GM18868 (cell line): ENCODE measurements at regions not wholly inside any gene's neighbourhood (a gene's known extent, or its start where the extent isn't known, plus 50 kb on each side); places are given as distances from the start of the nearest gene placed in this dataset.

Experiments
- ATAC-seq: cut with Tn5 transposase; IDR thresholded peaks from one replicate; pipeline ENCODE4 v1.9.1; 2021; ENCODE audit warnings: mild to moderate bottlenecking, moderate library complexity; ENCODE audit not compliant: unreplicated experiment

DNA sequence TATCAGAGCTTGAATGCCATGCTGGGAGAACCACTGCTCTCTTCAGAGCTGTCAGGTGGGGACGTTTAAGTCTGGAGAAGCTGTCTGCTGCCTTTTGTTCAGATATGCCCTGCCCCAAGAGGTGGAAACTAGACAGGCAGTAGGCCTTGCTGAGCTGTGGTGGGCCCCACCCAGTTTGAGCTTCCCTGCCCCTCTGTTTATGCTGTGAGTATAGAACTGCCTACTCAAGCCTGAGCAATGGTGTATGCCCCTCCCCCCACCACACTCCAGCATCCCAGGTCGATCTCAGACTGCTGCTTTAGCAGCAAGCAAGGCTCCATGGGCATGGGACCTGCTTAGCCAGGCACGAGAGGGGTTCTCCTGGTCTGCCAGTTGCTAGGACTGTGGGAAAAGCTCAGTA lies 362.3 kb downstream of the FAM170A start:
- no peak for ATAC-seq

DNA sequence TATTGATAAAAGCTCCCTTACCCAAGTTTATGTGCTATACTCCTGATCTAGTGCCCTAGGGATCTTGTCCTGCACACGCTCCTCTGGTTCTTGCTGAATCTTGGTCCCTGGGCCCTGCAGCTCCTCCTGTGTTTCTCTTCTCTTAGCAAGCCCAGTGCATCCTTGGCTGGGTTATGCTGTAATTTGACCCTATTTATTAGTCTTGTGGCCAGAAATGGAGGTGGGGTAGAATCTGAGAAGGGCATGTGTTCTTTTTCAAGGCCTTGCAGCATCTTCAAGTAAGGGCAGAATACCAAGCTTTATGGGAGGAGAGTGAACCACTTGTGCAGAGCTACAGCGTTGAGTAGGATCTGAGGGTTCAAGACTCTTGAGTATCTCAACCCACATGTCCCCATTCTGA lies 366.8 kb downstream of the FAM170A start:
- ATAC-seq = no peak

DNA sequence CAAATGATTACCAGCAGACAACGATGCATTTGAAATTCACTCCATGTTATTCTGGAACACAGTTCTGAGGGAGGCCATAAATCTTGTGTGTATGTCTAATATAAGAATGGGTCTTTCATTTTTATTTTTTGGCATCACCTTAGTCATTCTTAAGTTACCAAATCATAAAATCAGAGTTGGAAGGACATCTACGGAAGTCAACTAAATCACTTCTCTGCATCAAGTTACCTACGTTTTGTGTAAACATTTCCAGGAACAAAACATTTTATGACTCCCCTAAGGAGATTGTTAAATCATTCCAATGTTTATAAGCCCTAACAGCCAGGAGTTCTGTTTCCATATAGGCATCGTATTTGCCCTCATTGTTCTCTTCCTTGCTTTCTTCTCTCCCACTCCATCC lies 378.2 kb downstream of the FAM170A start:
- no peak for ATAC-seq

DNA sequence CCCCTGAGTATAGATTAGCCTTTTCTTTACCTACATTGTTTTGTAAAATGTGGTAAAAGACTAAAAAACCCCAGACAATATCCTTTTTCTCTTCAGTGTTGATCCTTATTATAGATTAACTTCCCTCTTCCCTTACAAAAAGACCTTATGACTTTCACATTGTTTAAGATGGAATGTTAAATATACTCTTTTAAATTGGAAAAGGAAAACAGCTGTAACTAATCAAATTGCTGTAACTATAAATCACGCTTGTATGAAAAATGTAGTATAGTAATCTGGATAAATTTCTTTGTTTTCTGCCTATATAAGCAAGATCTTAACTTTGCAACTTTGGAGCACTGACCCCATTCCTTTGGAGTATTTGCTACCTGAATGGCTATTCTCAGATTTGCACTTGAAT lies 383.1 kb downstream of the FAM170A start:
- no peak for ATAC-seq

DNA sequence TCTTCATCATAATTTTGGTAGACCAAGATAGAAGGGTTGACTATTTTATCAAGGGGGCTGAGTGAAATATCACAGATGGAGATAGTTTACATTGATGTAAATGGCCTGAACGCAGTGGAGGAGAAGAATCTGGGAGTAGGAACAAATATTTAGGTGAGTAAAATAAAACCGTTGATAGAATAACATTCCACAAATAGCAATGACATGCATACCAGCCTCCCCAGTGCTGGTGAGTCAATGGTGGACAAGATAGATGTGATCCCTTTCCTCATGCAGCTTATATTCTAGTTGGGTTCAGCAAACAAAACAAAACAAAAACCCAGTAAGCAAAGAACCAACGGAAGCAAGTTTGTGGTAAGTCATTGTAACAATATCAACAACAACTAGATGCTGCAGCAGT lies 385.2 kb downstream of the FAM170A start:
- no peak for ATAC-seq

DNA sequence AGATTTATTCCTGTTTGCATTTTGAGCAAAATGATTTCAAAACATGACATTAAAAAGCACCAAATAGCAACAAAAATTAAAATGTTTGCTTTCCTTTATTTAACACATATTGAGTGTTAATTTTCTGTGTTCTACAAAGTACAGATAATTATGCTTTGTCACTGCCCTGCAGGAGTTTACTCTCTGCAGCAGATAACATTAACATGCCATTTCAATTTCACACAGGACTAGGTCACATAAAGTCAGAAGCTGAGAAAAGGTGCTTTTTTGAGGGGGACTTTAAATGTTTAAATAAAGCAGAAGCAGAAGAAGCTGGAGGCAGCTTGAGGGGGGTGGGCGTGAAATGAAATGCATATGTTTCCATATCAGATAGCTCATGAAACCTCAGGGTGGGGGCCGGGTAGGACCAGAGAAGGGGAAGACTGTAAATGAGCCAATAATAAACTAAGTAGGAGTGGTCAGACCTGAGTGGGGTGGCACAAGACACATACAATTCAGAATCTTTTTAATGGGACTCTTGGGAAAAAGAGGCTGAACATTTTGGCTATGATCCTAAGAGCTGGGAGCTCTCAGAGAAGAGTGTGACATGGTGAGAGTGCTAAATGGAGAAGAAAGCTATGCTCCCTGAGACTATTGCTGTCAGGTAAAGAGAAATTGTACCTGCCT lies 387.5 kb downstream of the FAM170A start:
- no peak for ATAC-seq

DNA sequence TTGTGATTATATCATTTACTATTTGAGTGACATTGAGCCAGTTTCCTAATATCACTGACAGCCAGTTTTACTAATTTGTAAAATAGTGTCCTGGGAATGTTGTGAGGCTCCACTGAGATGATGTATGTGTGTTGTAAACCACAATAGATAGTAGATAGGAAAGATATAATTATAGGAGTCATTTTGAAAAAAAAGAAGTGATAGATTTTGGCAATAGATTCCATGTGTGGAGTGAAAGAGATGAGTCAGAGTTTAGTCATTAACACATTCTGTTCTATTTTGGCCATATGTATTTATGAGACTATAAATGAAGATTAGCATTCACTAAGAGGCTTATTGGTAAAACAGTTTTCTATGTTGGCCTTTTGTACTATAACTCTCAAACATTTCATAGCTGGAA lies 388.2 kb downstream of the FAM170A start:
- no peak for ATAC-seq

DNA sequence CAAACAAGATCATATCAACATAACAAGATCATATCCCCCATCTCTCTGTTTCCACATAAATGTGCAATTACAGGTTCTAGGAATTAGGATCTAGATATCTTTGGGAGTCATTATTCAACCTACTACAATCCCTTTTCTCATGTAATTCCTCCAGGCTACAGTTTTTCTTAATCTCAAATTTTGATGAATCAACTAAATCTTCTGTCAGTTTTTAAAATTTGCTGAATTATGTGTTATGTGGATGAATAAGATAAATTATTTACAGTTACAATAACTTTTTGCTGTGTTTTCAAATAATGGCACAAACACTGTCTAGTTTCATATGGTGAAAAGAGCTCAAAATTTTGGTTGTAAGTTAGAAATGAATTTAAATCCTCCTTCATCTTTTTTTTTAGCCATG lies 405.8 kb downstream of the FAM170A start:
- no peak for ATAC-seq

DNA sequence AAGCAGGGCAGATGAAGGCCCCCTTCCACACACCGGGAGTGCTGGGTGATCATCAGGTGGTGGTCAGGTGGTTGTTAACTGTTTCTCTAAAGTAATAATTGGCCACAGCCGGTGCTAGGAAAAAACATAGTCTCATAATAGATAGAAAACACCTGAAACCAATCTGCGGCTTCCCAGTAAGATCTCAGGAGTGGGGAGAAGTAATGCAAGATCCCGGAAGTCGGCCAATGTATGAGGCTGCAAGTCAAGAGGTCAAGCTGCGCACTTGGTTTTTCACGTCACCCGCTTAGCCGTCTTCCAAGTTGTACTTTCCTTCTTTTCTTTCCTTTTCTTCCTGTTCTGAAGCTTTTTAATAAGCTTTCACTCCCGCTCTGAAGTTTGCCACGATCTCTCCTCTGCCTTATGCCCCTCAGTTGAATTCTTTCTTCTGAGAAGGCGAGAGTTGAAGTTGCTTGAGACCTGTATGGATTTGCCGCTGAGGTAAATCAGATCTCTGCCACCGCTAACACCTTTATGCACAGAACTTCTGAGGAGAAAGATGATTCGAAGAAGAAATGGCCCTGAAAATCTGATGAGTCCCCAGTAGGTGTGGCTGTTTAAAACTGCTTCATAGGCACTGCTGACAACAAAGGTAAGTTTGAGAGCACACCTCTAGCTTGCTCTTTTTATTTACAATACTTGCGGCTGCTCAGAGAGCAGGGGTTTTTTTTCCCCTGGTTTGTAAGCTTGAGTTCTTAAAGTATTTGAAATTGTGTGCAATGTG lies 406.6 kb downstream of the FAM170A start:
- no peak for ATAC-seq

DNA sequence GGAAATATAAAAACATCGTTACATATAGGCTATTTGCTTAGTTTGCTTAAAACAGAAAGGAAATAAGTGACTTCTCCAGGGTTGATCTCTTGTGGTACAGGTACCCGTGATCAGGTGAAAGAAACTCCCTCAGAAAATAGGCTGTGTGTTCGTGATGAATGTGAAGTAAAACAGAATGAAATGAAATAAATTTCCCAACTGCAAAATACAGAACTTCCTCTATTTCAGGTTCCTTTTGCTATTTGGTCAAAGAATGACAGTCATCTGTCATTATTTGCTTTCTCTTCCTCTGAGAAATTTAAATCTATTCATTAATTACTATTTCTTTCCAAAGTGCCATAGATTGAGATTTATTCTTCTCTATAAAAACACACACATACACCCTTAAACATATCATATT lies 408.1 kb downstream of the FAM170A start:
- no peak for ATAC-seq

DNA sequence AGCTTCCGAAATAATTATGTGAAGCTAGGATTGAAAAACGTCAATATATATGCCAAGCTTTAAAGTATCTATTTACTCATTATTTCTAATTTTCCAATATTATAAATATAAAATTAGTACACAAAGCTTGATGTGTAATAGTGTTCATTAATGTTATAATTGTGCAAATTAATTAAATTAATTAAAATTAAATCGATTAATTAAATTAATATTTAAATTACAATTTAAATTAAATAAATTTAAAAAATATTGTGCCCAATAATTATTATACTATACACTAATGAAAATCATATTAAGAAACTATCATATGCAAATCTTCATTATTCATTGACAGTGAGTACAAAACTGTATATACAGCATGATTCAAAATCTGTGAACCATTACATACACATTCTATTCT lies 409.8 kb downstream of the FAM170A start:
- no peak for ATAC-seq

DNA sequence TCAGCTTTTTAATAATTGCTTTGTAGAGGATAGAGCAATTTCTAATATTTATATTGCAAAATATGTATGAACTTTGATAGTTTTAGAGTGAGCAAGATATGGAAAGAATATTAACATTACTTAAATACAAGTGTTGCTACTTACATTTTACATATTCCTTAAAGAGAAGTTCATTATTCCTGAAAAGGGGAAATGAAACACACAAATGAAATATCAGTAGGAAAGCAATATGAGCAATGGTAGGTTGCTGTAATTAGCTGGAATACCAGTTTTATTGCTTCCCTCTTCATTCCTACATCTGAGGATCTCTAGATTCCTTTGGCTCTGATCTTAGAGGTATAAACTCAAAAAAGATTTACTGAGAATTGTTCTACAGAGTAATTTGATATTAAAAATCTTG lies 414.1 kb downstream of the FAM170A start:
- ATAC-seq = no peak

DNA sequence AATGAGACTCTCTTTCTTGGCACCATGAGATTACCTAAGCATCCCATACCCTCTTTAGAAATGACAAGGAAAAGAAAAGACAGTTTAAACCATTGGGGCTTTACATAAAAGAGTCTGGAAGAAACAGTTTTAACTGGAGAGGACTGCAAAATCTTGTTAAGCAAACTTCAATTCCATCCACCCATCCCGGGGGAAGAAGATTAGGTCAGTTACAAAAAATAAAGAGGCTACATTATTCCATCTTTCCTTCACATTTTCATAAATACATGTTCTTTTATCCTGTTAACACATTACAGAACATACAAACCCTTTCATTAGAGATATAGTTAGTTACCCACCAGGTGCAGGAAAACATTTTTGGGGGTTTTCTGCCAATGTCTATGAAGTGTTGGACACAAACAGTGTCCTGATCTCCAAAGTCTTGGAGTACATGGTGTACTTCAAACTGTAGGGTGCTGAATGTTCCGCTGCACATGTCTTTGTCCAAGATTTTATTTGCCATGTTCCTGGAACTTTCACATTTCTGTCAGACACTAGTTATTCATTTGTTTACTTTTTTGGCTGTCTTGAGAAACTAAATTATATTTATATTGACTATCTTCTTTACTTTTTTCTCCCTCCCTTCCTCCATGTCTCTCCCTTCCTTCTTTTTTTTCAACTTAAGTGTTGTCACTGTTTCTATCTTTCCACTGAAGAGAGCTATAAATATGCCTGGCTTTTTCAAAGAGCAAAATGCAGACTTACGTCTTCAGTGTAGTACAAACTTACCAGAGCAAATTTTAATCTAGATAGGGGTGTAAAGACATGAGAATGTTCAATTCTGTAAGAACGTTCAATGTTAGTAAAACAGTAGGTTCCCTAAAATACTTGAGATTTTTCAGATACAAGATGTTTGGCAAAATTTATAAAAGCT lies 410.9 kb upstream of the PRR16 start:
- ATAC-seq = no peak

DNA sequence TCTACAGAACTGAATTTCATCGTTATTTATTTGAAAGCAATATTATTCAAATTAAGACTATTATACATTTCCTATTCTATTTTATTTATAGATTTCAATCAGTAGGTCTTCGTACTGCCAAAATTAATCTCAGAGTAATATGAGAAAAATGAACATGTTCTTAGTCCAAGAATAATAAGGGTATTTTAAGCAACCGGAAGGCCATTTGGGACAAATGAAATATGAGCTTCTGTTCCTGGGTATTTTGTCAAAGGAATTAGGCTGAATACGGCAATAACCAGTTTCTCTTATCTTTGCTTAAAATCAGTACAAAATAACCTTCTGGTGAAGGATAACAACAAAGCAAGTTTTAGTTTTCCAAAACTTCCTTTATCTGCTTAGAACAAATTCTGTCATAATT lies 410.3 kb upstream of the PRR16 start:
- ATAC-seq = no peak

DNA sequence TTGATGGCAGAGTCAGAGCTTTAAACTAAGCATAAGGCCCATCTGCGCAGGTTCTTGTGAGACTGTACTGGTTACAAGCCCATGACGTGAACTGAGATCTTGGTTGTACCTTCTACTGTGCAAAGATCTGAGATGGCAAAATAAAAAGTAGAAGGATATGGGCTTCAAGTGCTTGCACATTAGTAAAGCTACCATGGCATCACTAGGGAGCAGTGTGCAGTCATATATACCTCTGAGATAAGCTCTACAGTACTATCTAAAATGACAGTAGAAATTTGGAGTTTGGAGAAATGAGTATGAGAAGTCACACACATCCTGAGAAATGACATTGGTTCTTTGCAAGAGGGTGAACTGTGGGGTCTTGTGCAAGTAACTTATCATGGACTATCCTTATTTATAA lies 408.2 kb upstream of the PRR16 start:
- peak; percentile 79 for ATAC-seq

DNA sequence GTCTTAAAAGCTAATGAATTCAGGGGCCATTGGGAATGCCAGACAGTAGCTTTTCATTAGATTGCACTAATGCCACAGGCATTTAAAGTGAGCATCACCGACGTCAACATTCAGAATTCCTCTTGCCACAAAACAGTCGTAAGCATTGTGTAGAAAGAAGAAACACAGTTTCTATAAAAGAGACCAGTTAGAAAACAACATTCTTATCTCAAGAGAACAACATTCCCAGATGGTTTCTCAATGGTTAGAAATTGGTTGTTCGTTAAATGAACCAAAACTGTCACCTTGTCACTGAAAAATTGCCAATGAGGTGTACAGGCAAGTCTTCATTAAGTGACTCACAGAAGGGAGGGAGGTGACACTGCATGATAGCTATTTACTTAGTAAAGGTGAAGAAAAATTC lies 401.6 kb upstream of the PRR16 start:
- no peak for ATAC-seq

DNA sequence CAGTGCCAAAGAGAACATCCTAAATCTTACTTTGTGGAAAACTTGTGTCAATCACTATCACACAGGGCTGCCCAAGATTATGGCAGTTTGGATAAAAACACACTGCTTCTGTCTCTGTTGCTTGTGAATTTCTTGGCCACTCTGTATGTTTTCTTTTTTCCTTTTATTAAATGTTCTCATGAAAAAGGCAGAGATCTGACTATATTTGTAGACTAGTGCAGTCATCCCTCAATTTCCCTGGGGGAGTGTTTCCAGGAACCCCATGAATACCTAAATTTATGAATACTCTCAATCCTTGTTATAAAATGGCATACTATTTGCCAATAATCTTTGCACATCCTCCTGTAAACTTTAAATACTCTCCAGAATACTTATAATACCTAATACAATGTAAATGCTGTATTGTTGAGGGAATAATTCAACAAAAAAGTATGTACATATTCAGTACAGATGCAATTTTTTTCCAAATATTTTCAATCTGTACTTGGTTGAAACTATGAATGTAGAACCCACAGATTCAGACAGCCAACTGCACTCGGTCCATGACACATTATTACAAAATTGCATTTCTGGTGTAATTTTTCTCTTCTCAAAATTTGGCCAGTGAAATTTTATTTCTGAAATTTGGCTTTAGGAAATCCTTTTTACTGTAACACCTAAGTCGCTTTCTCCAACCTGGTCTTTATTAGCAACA lies 391.9 kb upstream of the PRR16 start:
- no peak for ATAC-seq

DNA sequence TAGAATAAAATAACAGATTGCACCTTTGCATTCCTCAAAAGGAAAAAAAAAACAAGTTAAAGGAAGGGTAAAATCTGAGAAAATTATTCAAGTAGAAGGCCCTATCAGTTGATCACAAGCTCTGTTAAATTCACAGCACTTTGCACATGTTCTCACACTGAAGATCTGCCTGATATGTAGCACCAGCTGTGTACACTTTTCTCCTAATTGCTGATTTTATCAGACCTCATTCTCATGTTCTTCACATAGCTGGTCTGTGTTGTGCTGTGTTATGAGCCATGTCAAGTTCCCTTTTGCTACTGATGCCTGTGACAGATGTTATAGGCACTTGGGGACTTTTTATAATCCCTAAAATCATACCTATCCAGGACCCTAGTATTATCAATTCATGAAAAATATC lies 390.4 kb upstream of the PRR16 start:
- ATAC-seq = no peak

DNA sequence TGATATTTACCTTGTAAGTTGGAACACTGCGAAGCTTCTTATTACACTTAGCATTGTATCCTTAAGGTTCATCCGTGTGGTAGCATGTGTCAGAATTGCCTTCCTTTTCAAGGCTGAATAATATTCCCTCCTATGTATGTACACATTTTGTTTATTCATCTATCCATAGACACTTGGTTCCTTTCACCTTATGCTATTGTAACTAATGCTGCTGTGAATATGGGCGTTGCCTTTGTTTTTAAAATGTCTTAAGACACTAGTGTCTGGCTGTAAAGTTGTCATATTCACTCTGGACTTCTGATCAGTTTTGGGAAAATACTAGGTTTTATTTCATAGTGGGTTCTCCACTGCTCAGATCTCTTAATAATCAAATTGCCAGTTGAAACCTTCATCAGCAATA lies 383.3 kb upstream of the PRR16 start:
- ATAC-seq = no peak

DNA sequence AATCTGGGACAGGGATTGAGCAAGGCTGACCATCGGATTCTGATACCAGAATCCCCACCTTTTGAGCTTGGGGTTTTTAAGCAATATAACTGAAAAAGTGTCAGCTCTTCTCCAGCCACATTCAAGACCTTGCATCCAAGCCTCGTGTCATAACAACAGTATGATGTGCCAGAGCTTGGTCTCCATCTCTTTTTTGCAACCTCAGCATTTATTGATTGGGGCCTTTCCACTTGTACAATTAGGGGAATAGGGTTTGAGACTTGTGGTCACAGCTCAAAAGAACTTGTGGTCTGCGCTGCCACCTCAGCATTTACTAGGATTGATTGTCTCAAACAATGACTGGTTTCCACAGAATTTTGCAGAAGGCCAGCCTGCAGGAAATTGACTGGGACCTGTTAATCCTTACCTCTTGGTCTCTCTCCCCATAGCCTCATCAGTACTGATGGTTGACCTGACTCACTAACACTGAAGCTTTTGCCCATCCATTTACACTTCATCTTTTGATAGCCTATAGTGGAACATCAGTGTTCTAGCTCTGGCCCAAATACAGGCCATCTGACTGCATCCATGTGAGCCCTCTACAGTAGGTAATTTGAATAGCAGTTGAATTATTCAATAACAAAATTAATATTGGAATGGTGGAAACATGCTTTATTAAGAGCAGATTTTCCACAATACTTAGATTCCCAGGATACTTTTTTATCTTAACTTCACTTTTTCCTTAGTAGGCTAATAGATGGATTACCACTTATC lies 381.6 kb upstream of the PRR16 start:
- no peak for ATAC-seq
